DOHH2 (cell line): ENCODE measurements at regions not wholly inside any gene's neighbourhood (a gene's known extent, or its start where the extent isn't known, plus 50 kb on each side); places are given as distances from the start of the nearest gene placed in this dataset.
A peak's percentile ranks its signal among the peaks of the same experiment; 100 is the strongest.

ENCODE experiments used
- H3F3A ChIP-seq: fragments of 200-600 bp; sonication (generic), shearing (Covaris generic); 2 replicates; pipeline ENCODE4 v1.6.0; 2016; ENCODE audit warnings: antibody characterized with exemption, mild to moderate bottlenecking; ENCODE audit not compliant: control insufficient read depth, insufficient read depth
- H3K27ac ChIP-seq: fragments of 200-600 bp; sonication (generic); 2 replicates; pipeline ENCODE4 v1.5.1; 2014; ENCODE audit warnings: low read depth, mild to moderate bottlenecking, low read length, moderate library complexity
- H3K27me3 ChIP-seq: fragments of 200-600 bp; sonication (generic); 2 replicates; pipeline ENCODE4 v1.6.1; 2014; ENCODE audit warnings: mild to moderate bottlenecking, low read length, mixed read lengths; ENCODE audit not compliant: control insufficient read depth
- H3K36me3 ChIP-seq: fragments of 200-600 bp; sonication (generic); 2 replicates; pipeline ENCODE4 v1.6.1; 2014; ENCODE audit warnings: mild to moderate bottlenecking, low read length, moderate library complexity, mixed read lengths; ENCODE audit not compliant: control insufficient read depth
- H3K4me1 ChIP-seq: fragments of 200-600 bp; sonication (generic); 2 replicates; pipeline ENCODE4 v1.6.1; 2014; ENCODE audit warnings: mild to moderate bottlenecking, low read length, mixed read lengths; ENCODE audit not compliant: control insufficient read depth
- H3K4me2 ChIP-seq: fragments of 200-600 bp; sonication (generic); 2 replicates; pipeline ENCODE4 v1.6.0; 2014; ENCODE audit warnings: mild to moderate bottlenecking, low read length, moderate library complexity
- H3K4me3 ChIP-seq: fragments of 200-600 bp; sonication (generic); 2 replicates; pipeline ENCODE4 v1.5.1; 2014; ENCODE audit warnings: mild to moderate bottlenecking, low read length, mixed read lengths
- H3K79me2 ChIP-seq: fragments of 200-600 bp; sonication (generic); 2 replicates; pipeline ENCODE4 v1.6.1; 2014; ENCODE audit warnings: mild to moderate bottlenecking, low read length, mixed read lengths; ENCODE audit not compliant: control insufficient read depth
- H3K9me2 ChIP-seq: fragments of 200-600 bp; sonication (generic); replicated peaks from 2 replicates; pipeline ENCODE4 v1.6.1; 2014; ENCODE audit warnings: mild to moderate bottlenecking, low read length, mixed read lengths; ENCODE audit not compliant: control insufficient read depth
- H3K9me3 ChIP-seq: fragments of 200-600 bp; sonication (generic); 2 replicates; pipeline ENCODE4 v1.6.1; 2014; ENCODE audit warnings: antibody characterized with exemption, low read length, mixed read lengths; ENCODE audit not compliant: control insufficient read depth, insufficient read depth
- H4K20me1 ChIP-seq: fragments of 200-600 bp; sonication (generic); 2 replicates; pipeline ENCODE4 v1.6.0; 2014; ENCODE audit warnings: low read depth, mild to moderate bottlenecking, antibody characterized with exemption, low read length, moderate library complexity; ENCODE audit not compliant: control insufficient read depth, insufficient read depth
- EZH2phosphoT487 ChIP-seq: fragments of 200-600 bp; sonication (generic); IDR thresholded peaks from 2 replicates; pipeline ENCODE4 v1.6.1; 2017; ENCODE audit warnings: borderline replicate concordance, mild to moderate bottlenecking, antibody characterized with exemption, low read length, moderate library complexity, mixed read lengths
- TF ChIP-seq, protein P1 (sequence below): fragments of 200-600 bp; sonication (generic); IDR thresholded peaks from one replicate; pipeline ENCODE4 v1.5.1; 2014; ENCODE audit warnings: antibody characterized with exemption, mild to moderate bottlenecking, low read depth, low read length; ENCODE audit not compliant: poor library complexity, severe bottlenecking

- Histone ChIP-seq H3K27me3 (no peaks in the 10 kb centered on the region), H3K27ac (no peak overlapping the region), H3K4me1 (no peaks in the 10 kb centered on the region), H3K36me3 (no peaks in the 10 kb centered on the region), H3K4me3 (no peak overlapping the region), H3K79me2 (no peaks in the 10 kb centered on the region), H3K4me2 (no peak overlapping the region), H3F3A (no peaks in the 10 kb centered on the region), H4K20me1 (no peaks in the 10 kb centered on the region), H3K9me3 (no peaks in the 10 kb centered on the region), H3K9me2 (no peaks in the 10 kb centered on the region)
- TF ChIP-seq, protein P1, sequence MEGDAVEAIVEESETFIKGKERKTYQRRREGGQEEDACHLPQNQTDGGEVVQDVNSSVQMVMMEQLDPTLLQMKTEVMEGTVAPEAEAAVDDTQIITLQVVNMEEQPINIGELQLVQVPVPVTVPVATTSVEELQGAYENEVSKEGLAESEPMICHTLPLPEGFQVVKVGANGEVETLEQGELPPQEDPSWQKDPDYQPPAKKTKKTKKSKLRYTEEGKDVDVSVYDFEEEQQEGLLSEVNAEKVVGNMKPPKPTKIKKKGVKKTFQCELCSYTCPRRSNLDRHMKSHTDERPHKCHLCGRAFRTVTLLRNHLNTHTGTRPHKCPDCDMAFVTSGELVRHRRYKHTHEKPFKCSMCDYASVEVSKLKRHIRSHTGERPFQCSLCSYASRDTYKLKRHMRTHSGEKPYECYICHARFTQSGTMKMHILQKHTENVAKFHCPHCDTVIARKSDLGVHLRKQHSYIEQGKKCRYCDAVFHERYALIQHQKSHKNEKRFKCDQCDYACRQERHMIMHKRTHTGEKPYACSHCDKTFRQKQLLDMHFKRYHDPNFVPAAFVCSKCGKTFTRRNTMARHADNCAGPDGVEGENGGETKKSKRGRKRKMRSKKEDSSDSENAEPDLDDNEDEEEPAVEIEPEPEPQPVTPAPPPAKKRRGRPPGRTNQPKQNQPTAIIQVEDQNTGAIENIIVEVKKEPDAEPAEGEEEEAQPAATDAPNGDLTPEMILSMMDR, result no peak
- TF ChIP-seq EZH2phosphoT487, result no peak
Measured at GRCh38 chr9:134981829-134982228, 64.1 kb upstream of the FCN1 start.

DNA sequence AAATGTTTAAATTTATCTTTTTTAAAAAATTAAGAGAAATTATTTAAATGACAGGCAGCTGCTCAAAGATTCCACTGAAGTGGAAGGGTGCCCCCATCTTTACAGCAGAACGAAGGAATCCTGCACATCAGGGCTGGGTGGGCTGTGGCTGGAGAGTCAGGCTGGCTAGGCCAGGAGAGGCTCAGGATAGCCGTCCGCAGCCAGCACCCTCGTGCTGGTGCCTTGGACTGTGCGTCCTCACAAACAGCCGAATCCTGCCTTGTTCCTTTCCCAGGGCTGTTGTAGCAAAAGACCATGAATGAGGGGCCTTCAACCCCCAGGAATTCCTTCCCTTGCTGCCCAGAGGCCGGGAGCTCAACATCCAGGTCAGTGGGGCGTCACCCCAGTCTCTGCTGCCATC lies 64.6 kb upstream of the FCN1 start:
- Histone ChIP-seq H3K9me3 (no peaks in the 10 kb centered on the region), H3K36me3 (no peaks in the 10 kb centered on the region), H3K4me1 (no peaks in the 10 kb centered on the region), H3F3A (no peaks in the 10 kb centered on the region), H3K4me3 (no peak overlapping the region), H4K20me1 (no peaks in the 10 kb centered on the region), H3K27me3 (no peaks in the 10 kb centered on the region), H3K9me2 (no peaks in the 10 kb centered on the region), H3K27ac (no peak overlapping the region), H3K4me2 (no peak overlapping the region), H3K79me2 (no peaks in the 10 kb centered on the region)
- TF ChIP-seq EZH2phosphoT487, result no peak
- TF ChIP-seq, protein P1, result no peak

- H3K4me3 ChIP-seq, result no peak overlapping the region
- no peaks in the 10 kb centered on the region for H3K4me1 ChIP-seq
- no peaks in the 10 kb centered on the region for H3F3A ChIP-seq
- TF ChIP-seq EZH2phosphoT487, result no peak
- TF ChIP-seq, protein P1, result peak; percentile 79
- H3K27me3 ChIP-seq, result no peaks in the 10 kb centered on the region
- H3K27ac ChIP-seq, result no peak overlapping the region
- H3K79me2 ChIP-seq, result no peaks in the 10 kb centered on the region
- H3K9me2 ChIP-seq, result no peaks in the 10 kb centered on the region
- H3K9me3 ChIP-seq, result no peaks in the 10 kb centered on the region
- no peaks in the 10 kb centered on the region for H4K20me1 ChIP-seq
- no peak overlapping the region for H3K4me2 ChIP-seq
- H3K36me3 ChIP-seq, result no peaks in the 10 kb centered on the region
Measured at GRCh38 chr9:134983074-134983473, 65.4 kb upstream of the FCN1 start.
